COLO668 (cell line): ENCODE measurements at regions not wholly inside any gene's neighbourhood (a gene's known extent, or its start where the extent isn't known, plus 50 kb on each side); places are given as distances from the start of the nearest gene placed in this dataset.

Experiments used
- DNase-seq: peaks from one replicate; lab custom pipeline; 2025; ENCODE audit not compliant: unreplicated experiment; lab: John Stamatoyannopoulos, UW

DNA sequence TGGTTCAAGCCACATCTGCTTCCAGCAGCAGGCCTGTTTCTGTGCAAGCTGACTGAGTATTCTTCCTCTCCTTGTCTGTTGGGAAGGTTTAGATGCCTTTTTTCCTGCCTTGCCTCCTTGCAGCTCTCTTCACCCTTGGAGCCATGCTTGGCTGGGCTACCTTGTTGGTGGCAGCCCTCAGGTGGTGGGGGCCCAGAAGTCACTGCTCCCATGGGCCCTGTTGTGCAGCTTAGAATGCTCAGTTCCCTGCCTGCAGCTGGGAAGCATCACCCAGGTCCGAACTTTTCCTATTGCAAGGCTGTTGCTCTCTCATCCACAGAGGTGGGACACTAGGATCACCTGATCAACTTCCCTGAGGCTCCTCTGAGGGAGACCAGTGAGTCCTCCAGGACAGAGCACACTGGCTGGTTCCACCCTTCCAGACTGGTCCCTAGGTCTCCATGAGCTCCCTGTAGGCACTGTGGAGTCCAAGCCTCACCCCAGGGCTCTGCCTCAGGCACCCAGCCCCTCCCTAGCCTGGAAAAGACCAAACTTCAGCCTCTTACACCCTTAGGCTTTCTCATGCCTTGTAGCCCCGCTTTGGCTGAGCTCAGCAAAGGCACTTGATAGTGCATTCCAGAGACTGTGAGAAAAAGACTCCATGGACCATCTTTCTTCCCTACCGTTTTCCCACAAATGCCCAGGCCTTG is 219.3 kb upstream of the SH3BP4 start:
- no peak for DNase-seq

DNA sequence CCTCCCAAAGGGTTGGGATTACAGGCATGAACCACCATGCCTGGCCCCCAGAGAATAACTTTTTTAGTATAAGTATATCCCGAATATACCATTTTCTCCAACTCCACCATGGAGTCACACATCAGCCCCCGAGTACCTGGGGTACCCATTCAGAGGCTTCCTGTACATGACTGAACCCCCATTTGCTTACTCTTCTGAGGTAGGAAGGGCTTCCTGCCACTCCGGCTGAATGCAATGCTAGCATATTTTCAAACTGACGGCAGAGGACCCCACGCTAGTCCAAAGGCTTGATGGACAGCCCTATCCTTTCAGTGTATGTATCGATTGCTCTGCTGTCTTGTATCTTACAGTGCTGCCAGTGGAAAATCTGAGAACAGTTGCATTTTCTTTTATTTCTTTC is 220.6 kb upstream of the SH3BP4 start:
- DNase-seq, result no peak

- DNase-seq, result no peak
These were observed 221.7 kb upstream of the SH3BP4 start for GRCh38 chr2:234730066-234730640.

- no peak for DNase-seq
These were observed 226.1 kb upstream of the SH3BP4 start for GRCh38 chr2:234725528-234726264.

GRCh38 chr2:234724850-234725249 is 227.0 kb upstream of the SH3BP4 start:
- no peak for DNase-seq

- DNase-seq, result no peak
These were observed 226.5 kb upstream of the ARL4C start for GRCh38 chr2:234723400-234723799.

DNA sequence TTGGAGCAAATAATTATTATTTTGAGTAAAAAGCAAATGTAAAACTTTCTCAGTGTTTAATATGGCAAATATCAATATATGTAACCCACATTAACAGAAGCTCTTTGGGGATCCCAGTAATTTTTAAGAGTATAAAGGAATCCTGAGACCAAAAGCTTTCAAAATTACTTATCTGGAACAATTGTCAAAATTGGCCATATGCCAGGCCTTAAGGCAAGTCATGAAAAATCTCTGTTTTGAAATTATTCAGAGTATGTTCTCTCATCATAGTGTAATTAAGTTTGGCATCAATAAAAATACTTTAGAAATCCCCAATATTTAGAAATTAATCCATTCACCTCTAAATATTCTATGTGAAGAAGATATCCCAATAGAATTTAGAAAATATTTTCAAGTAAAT is 225.3 kb upstream of the ARL4C start:
- DNase-seq, result no peak

DNA sequence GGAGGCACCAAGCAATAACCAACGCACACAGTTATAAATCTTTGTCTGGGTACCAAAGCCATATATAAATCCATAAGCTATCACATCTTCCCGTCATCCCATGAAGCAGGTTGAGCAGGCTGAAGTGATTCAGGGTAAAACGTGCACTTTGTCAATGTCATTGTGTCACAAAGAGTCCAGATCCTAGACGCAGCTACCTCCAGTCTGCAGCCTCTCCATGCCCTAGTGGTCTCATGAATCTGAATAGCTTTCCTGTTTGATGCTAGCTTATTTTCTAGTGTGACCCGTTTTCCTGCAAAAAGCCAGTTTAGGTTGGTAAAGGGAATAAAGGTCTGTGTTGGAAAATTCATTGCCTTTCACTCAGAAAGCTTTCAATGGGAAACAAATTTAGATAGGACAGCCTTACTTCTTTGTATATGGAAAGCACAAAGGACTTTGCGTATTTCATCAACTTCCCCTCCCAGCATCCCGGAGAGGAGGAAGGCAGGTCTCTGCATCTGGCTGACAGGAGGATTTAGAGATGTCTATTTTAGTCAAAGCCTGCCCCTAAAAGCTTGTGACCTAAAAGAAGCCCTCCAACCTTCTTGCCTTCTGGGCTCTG is 222.3 kb upstream of the ARL4C start:
- DNase-seq, result no peak

GRCh38 chr2:234716271-234716670 is 219.4 kb upstream of the ARL4C start:
- no peak for DNase-seq

DNA sequence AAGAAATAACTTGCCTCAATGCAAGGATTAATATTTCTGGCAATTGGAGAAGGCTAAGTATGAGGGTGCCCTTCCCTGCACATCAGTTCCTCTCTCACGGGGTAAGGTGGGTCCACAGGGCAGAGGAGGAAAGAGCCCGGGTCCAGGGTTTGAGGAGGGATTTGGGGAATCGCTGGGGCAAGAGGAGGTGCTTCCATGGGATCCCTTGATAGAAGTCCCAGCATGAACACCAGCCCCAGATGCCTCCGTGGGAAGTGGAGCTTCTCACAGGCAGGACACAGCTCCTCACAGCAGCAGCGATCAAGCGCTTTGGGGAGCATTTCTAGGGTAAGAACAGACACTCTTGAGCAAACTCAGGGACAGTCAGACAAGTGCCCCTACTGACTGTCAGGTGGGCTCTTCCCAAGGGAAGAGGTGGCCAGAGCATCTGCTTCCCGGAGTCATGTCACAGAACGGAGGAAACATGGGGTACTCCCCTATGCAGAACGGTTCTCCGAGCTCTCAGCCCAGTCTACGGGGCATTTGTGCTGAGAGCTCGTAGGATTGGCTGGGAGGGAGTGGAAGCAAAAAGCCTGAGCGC is 218.9 kb upstream of the ARL4C start:
- no peak for DNase-seq

DNA sequence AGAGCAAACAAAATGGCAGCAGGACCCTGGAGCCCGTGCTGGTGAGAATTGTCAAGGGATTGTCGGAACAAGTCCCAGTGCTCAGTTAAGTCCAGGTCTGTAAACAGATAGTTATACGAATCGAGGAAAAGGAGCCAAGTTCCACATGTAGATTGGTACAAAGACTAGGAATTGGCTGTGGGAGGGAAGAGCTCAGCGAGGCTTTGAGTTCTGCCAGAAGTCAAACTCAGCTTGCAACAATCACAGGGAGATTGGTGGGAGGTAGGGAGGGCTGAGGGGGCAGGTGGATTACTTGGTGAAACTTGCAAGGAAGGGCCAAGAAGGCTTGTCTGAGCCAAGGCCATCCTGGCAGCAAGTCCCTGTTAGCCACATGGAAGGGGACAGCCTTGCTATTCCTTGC is 217.8 kb upstream of the ARL4C start:
- DNase-seq, result no peak

- DNase-seq, result no peak
These were observed 215.6 kb upstream of the ARL4C start for GRCh38 chr2:234712421-234712935.

GRCh38 chr2:234711308-234711707 is 214.4 kb upstream of the ARL4C start:
- no peak for DNase-seq

GRCh38 chr2:234710587-234710986 is 213.7 kb upstream of the ARL4C start:
- DNase-seq, result no peak

- no peak for DNase-seq
These were observed 213.2 kb upstream of the ARL4C start for GRCh38 chr2:234710066-234710465.

- DNase-seq, result no peak
These were observed 211.8 kb upstream of the ARL4C start for GRCh38 chr2:234708717-234709116.

DNA sequence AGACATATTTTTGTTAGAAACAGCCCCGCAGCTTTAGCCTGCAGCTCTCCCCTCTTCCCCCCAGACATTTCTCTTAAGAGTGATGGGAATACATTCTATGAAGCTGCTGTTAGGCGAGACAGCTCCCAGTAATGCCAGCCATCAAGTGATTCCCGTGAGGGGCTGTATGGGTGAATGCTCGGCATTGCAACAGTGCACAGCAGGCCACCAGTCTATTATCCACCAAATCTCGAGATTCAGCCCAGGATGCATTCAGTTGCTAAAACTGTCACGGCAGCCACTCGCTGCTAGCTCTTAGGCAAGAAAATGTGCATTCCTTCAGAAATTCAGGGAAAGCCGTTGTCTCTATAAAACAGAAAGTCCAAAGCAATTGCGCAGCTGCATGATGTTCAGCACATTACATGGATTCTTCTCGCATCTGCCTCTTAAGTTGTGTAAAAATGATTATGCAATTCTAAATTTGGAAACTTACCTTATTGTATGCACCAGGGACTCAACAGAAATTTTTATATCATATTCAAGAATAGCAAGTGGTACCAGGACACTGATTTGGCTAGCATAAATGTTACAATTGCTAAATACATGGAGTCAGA is 211.3 kb upstream of the ARL4C start:
- DNase-seq, result no peak

GRCh38 chr2:234706086-234706485 is 209.2 kb upstream of the ARL4C start:
- DNase-seq, result no peak

- no peak for DNase-seq
These were observed 208.2 kb upstream of the ARL4C start for GRCh38 chr2:234705108-234705507.

DNA sequence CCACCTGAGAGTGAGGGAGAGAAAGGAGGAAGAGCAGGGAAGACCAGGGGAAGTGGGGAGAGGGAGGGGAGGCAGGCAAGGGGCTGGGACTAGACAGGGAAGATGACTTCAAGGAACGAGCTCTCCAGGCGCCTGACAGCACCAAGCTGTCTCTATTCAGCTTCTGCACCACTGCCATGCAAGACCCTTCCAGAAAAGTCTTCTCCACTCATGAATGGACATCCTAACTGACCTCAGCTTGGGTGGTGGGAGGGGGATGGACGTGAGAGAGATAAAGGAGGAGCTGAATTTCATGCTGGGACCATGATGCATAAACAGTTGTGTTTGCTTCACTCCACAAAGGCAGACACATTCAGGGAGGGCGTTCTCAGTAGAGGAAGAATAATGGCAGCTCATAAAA is 206.4 kb upstream of the ARL4C start:
- DNase-seq, result no peak

GRCh38 chr2:234702731-234703225 is 205.9 kb upstream of the ARL4C start:
- peak; percentile 63 for DNase-seq
